GM11168 (cell line): ENCODE measurements at regions not wholly inside any gene's neighbourhood (a gene's known extent, or its start where the extent isn't known, plus 50 kb on each side); places are given as distances from the start of the nearest gene placed in this dataset.

Experiments used
- in situ Hi-C: fragments of 300-500 bp; cut with MboI; formaldehyde crosslinking; loops from one replicate; pipeline ENCODE4 v1.12.0; 2022; ENCODE audit warnings: low sequenced_read_pairs; ENCODE audit not compliant: unreplicated experiment

GRCh38 chr4:101599620-101600019, 190.9 kb upstream of the BANK1 start:
- in situ Hi-C loops: loop anchor here (10.0 kb wide), 1 partner anchor 425 kb away; no protein-coding TSS in a partner anchor

- in situ Hi-C loops: loop anchor here (10.0 kb wide), 1 partner anchor 422 kb away; no protein-coding TSS in a partner anchor
Measured at GRCh38 chr4:101596781-101597552, 193.6 kb upstream of the BANK1 start.

GRCh38 chr4:101594588-101594987, 195.9 kb upstream of the BANK1 start:
- in situ Hi-C loops: loop anchor here (10.0 kb wide), 1 partner anchor 420 kb away; no protein-coding TSS in a partner anchor

- in situ Hi-C loops: loop anchor here (10.0 kb wide), 1 partner anchor 419 kb away; no protein-coding TSS in a partner anchor
Measured at GRCh38 chr4:101593666-101594065, 196.9 kb upstream of the BANK1 start.

GRCh38 chr4:101584306-101584705, 206.2 kb upstream of the BANK1 start:
- in situ Hi-C loops: no loop called here

- in situ Hi-C loops: no loop called here
Measured at GRCh38 chr4:101563126-101563525, 215.8 kb upstream of the PPP3CA start.

GRCh38 chr4:101556842-101557241, 209.5 kb upstream of the PPP3CA start:
- in situ Hi-C loops: no loop called here

GRCh38 chr4:101555341-101555880, 208.1 kb upstream of the PPP3CA start:
- in situ Hi-C loops: no loop called here

GRCh38 chr4:101540336-101540735, 193.0 kb upstream of the PPP3CA start:
- in situ Hi-C loops: no loop called here

- in situ Hi-C loops: no loop called here
Measured at GRCh38 chr4:101528526-101528925, 181.2 kb upstream of the PPP3CA start.

- in situ Hi-C loops: no loop called here
Measured at GRCh38 chr4:101527188-101527587, 179.9 kb upstream of the PPP3CA start.

- in situ Hi-C loops: no loop called here
Measured at GRCh38 chr4:101515566-101515965, 168.2 kb upstream of the PPP3CA start.

GRCh38 chr4:101515099-101515498, 167.8 kb upstream of the PPP3CA start:
- in situ Hi-C loops: no loop called here

- in situ Hi-C loops: no loop called here
Measured at GRCh38 chr4:101512416-101512815, 165.1 kb upstream of the PPP3CA start.

- in situ Hi-C loops: no loop called here
Measured at GRCh38 chr4:101501421-101501820, 154.1 kb upstream of the PPP3CA start.

GRCh38 chr4:101500742-101501141, 153.4 kb upstream of the PPP3CA start:
- in situ Hi-C loops: no loop called here

GRCh38 chr4:101475246-101475645, 127.9 kb upstream of the PPP3CA start:
- in situ Hi-C loops: no loop called here

- in situ Hi-C loops: no loop called here
Measured at GRCh38 chr4:101471201-101471600, 123.9 kb upstream of the PPP3CA start.

- in situ Hi-C loops: no loop called here
Measured at GRCh38 chr4:101464596-101464995, 117.3 kb upstream of the PPP3CA start.

GRCh38 chr4:101458914-101459313, 111.6 kb upstream of the PPP3CA start:
- in situ Hi-C loops: no loop called here

GRCh38 chr4:101458473-101458872, 111.1 kb upstream of the PPP3CA start:
- in situ Hi-C loops: no loop called here

- in situ Hi-C loops: no loop called here
Measured at GRCh38 chr4:101451086-101451485, 103.8 kb upstream of the PPP3CA start.
